H9 (cell line): ENCODE measurements at regions not wholly inside any gene's neighbourhood (a gene's known extent, or its start where the extent isn't known, plus 50 kb on each side); places are given as distances from the start of the nearest gene placed in this dataset.
"Not testable (repeated sequence)": the region's sequence is repeated elsewhere in the genome, so short reads cannot be mapped to it uniquely, and the experiment has no call there.

Experiments
- DNase-seq: peaks from one replicate; pipeline ENCODE4 v3.0.0-alpha.2; 2017
- H2AFZ ChIP-seq: one replicate; pipeline ENCODE4 v1.6.1; 2013; ENCODE audit warnings: mild to moderate bottlenecking, low read length, control low read depth, moderate library complexity
- H2AK5ac ChIP-seq: 2 replicates; pipeline ENCODE4 v1.6.1; 2013; ENCODE audit warnings: low read length, control low read depth, mixed read lengths; ENCODE audit not compliant: insufficient read length
- H2BK120ac ChIP-seq: one replicate; pipeline ENCODE4 v1.6.1; 2013; ENCODE audit warnings: low read depth, mild to moderate bottlenecking, low read length, control low read depth, inconsistent platforms; ENCODE audit not compliant: poor library complexity, severe bottlenecking
- H2BK12ac ChIP-seq: 2 replicates; pipeline ENCODE4 v1.6.1; 2013; ENCODE audit warnings: low read length, control low read depth, mixed read lengths, low read depth; ENCODE audit not compliant: insufficient read length
- H2BK15ac ChIP-seq: 2 replicates; pipeline ENCODE4 v1.6.1; 2013; ENCODE audit warnings: low read depth, low read length, control low read depth
- H2BK20ac ChIP-seq: one replicate; pipeline ENCODE4 v1.6.1; 2013; ENCODE audit warnings: low read depth, mild to moderate bottlenecking, low read length, control low read depth, inconsistent platforms; ENCODE audit not compliant: poor library complexity, severe bottlenecking
- H2BK5ac ChIP-seq: 2 replicates; pipeline ENCODE4 v1.6.1; 2013; ENCODE audit warnings: low read length, control low read depth, mixed read lengths; ENCODE audit not compliant: insufficient read length
- H3K14ac ChIP-seq: 2 replicates; pipeline ENCODE4 v1.6.1; 2013; ENCODE audit warnings: low read length, control low read depth; ENCODE audit not compliant: insufficient read depth
- H3K18ac ChIP-seq: 2 replicates; pipeline ENCODE4 v1.6.1; 2013; ENCODE audit warnings: low read depth, mild to moderate bottlenecking, mixed read lengths, low read length, control low read depth; ENCODE audit not compliant: insufficient read length
- H3K23ac ChIP-seq: 2 replicates; pipeline ENCODE4 v1.6.1; 2013; ENCODE audit warnings: low read length, control low read depth, mixed read lengths, low read depth; ENCODE audit not compliant: insufficient read length
- H3K23me2 ChIP-seq: 2 replicates; pipeline ENCODE4 v1.6.1; 2013; ENCODE audit warnings: low read depth, mild to moderate bottlenecking, mixed read lengths, low read length, control low read depth; ENCODE audit not compliant: insufficient read length, poor library complexity, severe bottlenecking
- H3K27ac ChIP-seq: 2 replicates; pipeline ENCODE4 v1.5.1; 2013; ENCODE audit warnings: low read length, control low read depth, mixed read lengths, low read depth; ENCODE audit not compliant: insufficient read length
- H3K27me3 ChIP-seq: 2 replicates; pipeline ENCODE4 v1.6.1; 2013; ENCODE audit warnings: low read length, control low read depth, inconsistent platforms; ENCODE audit not compliant: insufficient read depth
- H3K4ac ChIP-seq: 2 replicates; pipeline ENCODE4 v1.6.1; 2013; ENCODE audit warnings: low read depth, mild to moderate bottlenecking, control low read depth, inconsistent platforms, low read length, moderate library complexity
- H3K4me1 ChIP-seq: 2 replicates; pipeline ENCODE4 v1.6.1; 2013; ENCODE audit warnings: low read length, control low read depth, inconsistent platforms; ENCODE audit not compliant: insufficient read depth
- H3K4me2 ChIP-seq: 2 replicates; pipeline ENCODE4 v1.6.1; 2013; ENCODE audit warnings: low read length, control low read depth, mixed read lengths; ENCODE audit not compliant: insufficient read length, insufficient read depth
- H3K56ac ChIP-seq: 2 replicates; pipeline ENCODE4 v1.6.1; 2013; ENCODE audit warnings: low read depth, mild to moderate bottlenecking, mixed read lengths, low read length, control low read depth; ENCODE audit not compliant: insufficient read length
- H3K79me1 ChIP-seq: 2 replicates; pipeline ENCODE4 v1.6.1; 2013; ENCODE audit warnings: low read depth, mild to moderate bottlenecking, moderate library complexity, low read length, control low read depth, inconsistent platforms; ENCODE audit not compliant: insufficient read depth, poor library complexity, severe bottlenecking
- H3K79me2 ChIP-seq: 2 replicates; pipeline ENCODE4 v1.6.1; 2013; ENCODE audit warnings: low read length, control low read depth, inconsistent platforms; ENCODE audit not compliant: insufficient read depth
- H3K9ac ChIP-seq: 2 replicates; pipeline ENCODE4 v1.6.1; 2013; ENCODE audit warnings: low read length, control low read depth, mixed read lengths; ENCODE audit not compliant: insufficient read length; ENCODE audit errors: extremely low read depth
- H3K9me3 ChIP-seq: one replicate; pipeline ENCODE4 v1.6.1; 2013; ENCODE audit warnings: low read depth, low read length, inconsistent platforms; ENCODE audit not compliant: control insufficient read depth
- H3T11ph ChIP-seq: one replicate; pipeline ENCODE4 v1.6.1; 2013; ENCODE audit warnings: mild to moderate bottlenecking, low read length, control low read depth, inconsistent platforms
- H4K20me1 ChIP-seq: one replicate; pipeline ENCODE4 v1.6.1; 2013; ENCODE audit not compliant: control insufficient read depth, insufficient read length, insufficient read depth
- H4K5ac ChIP-seq: 2 replicates; pipeline ENCODE4 v1.6.1; 2013; ENCODE audit warnings: low read depth, mild to moderate bottlenecking, mixed read lengths, low read length, control low read depth; ENCODE audit not compliant: insufficient read length
- H4K8ac ChIP-seq: replicated peaks from 2 replicates; pipeline ENCODE4 v1.6.1; 2013; ENCODE audit warnings: low read length, control low read depth, mixed read lengths, low read depth; ENCODE audit not compliant: insufficient read length
- H4K91ac ChIP-seq: 2 replicates; pipeline ENCODE4 v1.6.1; 2013; ENCODE audit warnings: low read depth, mild to moderate bottlenecking, moderate library complexity, mixed read lengths, low read length, control low read depth; ENCODE audit not compliant: insufficient read length
- H3K27ac Mint-ChIP-seq, 3 experiments: 2 replicates in 2 of 3; 3 replicates in 1 of 3; pipeline ENCODE4 v1.8.0; 2020 to 2021; ENCODE audit warnings: mixed read lengths in 3 of 3, mild to moderate bottlenecking in 1 of 3, moderate library complexity in 1 of 3
- H3K27me3 Mint-ChIP-seq: 2 replicates; pipeline ENCODE4 v1.8.0; 2021; ENCODE audit warnings: low read depth, mild to moderate bottlenecking, moderate library complexity, mixed read lengths
- H3K36me3 Mint-ChIP-seq, 3 experiments: 2 replicates in 2 of 3; 3 replicates in 1 of 3; pipeline ENCODE4 v1.8.0; 2020 to 2021; ENCODE audit warnings: low read depth in 3 of 3, mixed read lengths in 3 of 3; ENCODE audit not compliant: insufficient read depth in 1 of 3
- H3K4me1 Mint-ChIP-seq, 2 experiments: 2 replicates each; pipeline ENCODE4 v1.8.0; 2020; ENCODE audit warnings: mixed read lengths in 2 of 2
- H3K4me3 Mint-ChIP-seq, 2 experiments: 2 replicates in 1 of 2; 3 replicates in 1 of 2; pipeline ENCODE4 v1.8.0; 2020 to 2021; ENCODE audit warnings: mild to moderate bottlenecking in 2 of 2, mixed read lengths in 2 of 2, moderate library complexity in 1 of 2
- H3K9me3 Mint-ChIP-seq, 2 experiments: 2 replicates in 1 of 2; 3 replicates in 1 of 2; pipeline ENCODE4 v1.8.0; 2020; ENCODE audit warnings: mild to moderate bottlenecking in 2 of 2, mixed read lengths in 2 of 2, moderate library complexity in 1 of 2
- CTCF ChIP-seq: fragments of 200-600 bp; sonication (generic); conservative IDR thresholded peaks from 3 replicates; pipeline ENCODE4 v1.8.0; 2021; ENCODE audit warnings: antibody characterized with exemption, mild to moderate bottlenecking
- WGBS: extraction: QIAGEN DNeasy Blood & Tissue Kit; methylation state at CpG from one replicate; pipeline ENCODE4 v1.1.7; 2013; ENCODE audit warnings: missing lambda C conversion rate, low lambda C conversion rate, mixed read lengths; ENCODE audit not compliant: insufficient read length; ENCODE audit errors: extremely low coverage; 5-methylcytosine and 5-hydroxymethylcytosine counted together

GRCh38 chr3:1462856-1463450 lies 370.1 kb downstream of the CNTN6 start:
- no peak overlapping the region for H2BK12ac ChIP-seq
- DNase-seq, result no peak
- H3K9me3 Mint-ChIP-seq, result peaks cover 3 to 4% of the 10 kb centered on the region in 2 experiments; a peak in 3 of 5 replicates

GRCh38 chr3:1465091-1465490 lies 372.3 kb downstream of the CNTN6 start:
- not testable (repeated sequence) for H3K79me2 ChIP-seq, H3K27me3 ChIP-seq, H3K4me1 Mint-ChIP-seq, H3K14ac ChIP-seq, H3K23ac ChIP-seq, H2AK5ac ChIP-seq, H3K9ac ChIP-seq, H2AFZ ChIP-seq, H4K8ac ChIP-seq, H4K91ac ChIP-seq, H2BK5ac ChIP-seq, H3K4me3 Mint-ChIP-seq, H3K9me3 Mint-ChIP-seq, H3T11ph ChIP-seq, H2BK120ac ChIP-seq, H2BK12ac ChIP-seq, H3K27ac Mint-ChIP-seq, H2BK20ac ChIP-seq, H3K18ac ChIP-seq, H3K27me3 Mint-ChIP-seq, H3K4me1 ChIP-seq, H3K79me1 ChIP-seq, H3K36me3 Mint-ChIP-seq, H3K9me3 ChIP-seq, H4K20me1 ChIP-seq, H3K23me2 ChIP-seq, H3K56ac ChIP-seq, H3K27ac ChIP-seq, H4K5ac ChIP-seq, DNase-seq, H3K4ac ChIP-seq, H2BK15ac ChIP-seq, H3K4me2 ChIP-seq
- no CpG with 5 or more reads among the region's 10 CpGs for WGBS

More at GRCh38 chr3:1462856-1463450, 370.1 kb downstream of the CNTN6 start:
- Histone ChIP-seq H3K14ac (no peak overlapping the region), H2AFZ (no peak overlapping the region), H3K23ac (no peak overlapping the region), H3K18ac (no peak overlapping the region), H2BK120ac (no peak overlapping the region), H3K56ac (no peak overlapping the region), H3T11ph (no peak overlapping the region), H3K9me3 (no peaks in the 10 kb centered on the region), H3K79me1 (no peaks in the 10 kb centered on the region), H2BK15ac (no peak overlapping the region), H3K23me2 (no peaks in the 10 kb centered on the region), H4K8ac (no peak overlapping the region), H4K20me1 (no peaks in the 10 kb centered on the region), H3K4me2 (no peak overlapping the region), H2BK5ac (no peak overlapping the region), H2BK20ac (no peak overlapping the region), H3K27ac (no peak overlapping the region), H3K27me3 (no peaks in the 10 kb centered on the region), H4K5ac (no peak overlapping the region), H3K4ac (no peak overlapping the region), H3K9ac (no peak overlapping the region), H3K4me1 (no peaks in the 10 kb centered on the region), H2AK5ac (no peak overlapping the region), H3K79me2 (no peaks in the 10 kb centered on the region), H4K91ac (no peak overlapping the region)
- Mint-ChIP-seq H3K4me1 (peaks cover 0 to 5% of the 10 kb centered on the region in 2 experiments; a peak in 2 of 4 replicates), H3K27ac (no peak overlapping the region), H3K36me3 (no peaks in the 10 kb centered on the region; a peak in 1 of 7 replicates), H3K27me3 (no peaks in the 10 kb centered on the region), H3K4me3 (no peak overlapping the region)
- no CpG with 5 or more reads among the region's 3 CpGs for WGBS
- no peak for TF ChIP-seq CTCF
